Liver (tissue), 3 donors: ENCODE measurements at regions not wholly inside any gene's neighbourhood (a gene's known extent, or its start where the extent isn't known, plus 50 kb on each side); places are given as distances from the start of the nearest gene placed in this dataset.

Experiments
- ATF3 ChIP-seq: IDR thresholded peaks from 2 replicates; pipeline ENCODE4 v1.6.1; 2016; ENCODE audit warnings: antibody characterized with exemption
- CTCF ChIP-seq: fragments of 150-350 bp; IDR thresholded peaks from 2 replicates; pipeline ENCODE4 v1.5.1; 2017; ENCODE audit warnings: improper control_type of control experiment, low read depth, low read length; ENCODE audit not compliant: missing input control
- EGR1 ChIP-seq, 2 donors: IDR thresholded peaks; 2 replicates each; pipeline ENCODE4 v1.6.1; 2016 to 2018; ENCODE audit warnings: antibody characterized with exemption in 2 of 2, low read depth in 2 of 2
- GABPA ChIP-seq, 2 donors: IDR thresholded peaks in 1 of 2; conservative IDR thresholded peaks in 1 of 2; 2 replicates each; pipeline ENCODE4 v1.6.1; 2016; ENCODE audit warnings: antibody characterized with exemption in 2 of 2, mild to moderate bottlenecking in 1 of 2, moderate library complexity in 1 of 2
- HNF4A ChIP-seq, 2 donors: conservative IDR thresholded peaks; 2 replicates each; pipeline ENCODE4 v1.6.1; 2016; ENCODE audit warnings: antibody characterized with exemption in 2 of 2, mild to moderate bottlenecking in 2 of 2
- JUND ChIP-seq, 2 donors: IDR thresholded peaks; 2 replicates each; pipeline ENCODE4 v1.6.1; 2016; ENCODE audit warnings: antibody characterized with exemption in 2 of 2
- MAX ChIP-seq: IDR thresholded peaks from 2 replicates; pipeline ENCODE4 v1.6.1; 2016; ENCODE audit warnings: antibody characterized with exemption
- NR2F2 ChIP-seq: IDR thresholded peaks from 2 replicates; pipeline ENCODE4 v1.6.1; 2016; ENCODE audit warnings: antibody characterized with exemption
- RAD21 ChIP-seq, 2 donors: IDR thresholded peaks; 2 replicates each; pipeline ENCODE4 v1.6.1; 2016; ENCODE audit warnings: antibody characterized with exemption in 2 of 2, mild to moderate bottlenecking in 2 of 2
- REST ChIP-seq: IDR thresholded peaks from 2 replicates; pipeline ENCODE4 v1.6.1; 2016; ENCODE audit warnings: antibody characterized with exemption, mild to moderate bottlenecking
- SP1 ChIP-seq: IDR thresholded peaks from 2 replicates; pipeline ENCODE4 v1.6.1; 2018; ENCODE audit warnings: antibody characterized with exemption, mild to moderate bottlenecking
- TAF1 ChIP-seq: conservative IDR thresholded peaks from 2 replicates; pipeline ENCODE4 v1.6.1; 2016; ENCODE audit warnings: antibody characterized with exemption, mild to moderate bottlenecking
- YY1 ChIP-seq: IDR thresholded peaks from 2 replicates; pipeline ENCODE4 v1.6.1; 2016; ENCODE audit warnings: antibody characterized with exemption, mild to moderate bottlenecking
- ZBTB33 ChIP-seq: IDR thresholded peaks from 2 replicates; pipeline ENCODE4 v1.6.1; 2016; ENCODE audit warnings: antibody characterized with exemption
- donor health status: healthy.
- donor health status: healthy.

- no peak for TF ChIP-seq ZBTB33
- no peak for TF ChIP-seq CTCF
- no peak for TF ChIP-seq SP1
- TF ChIP-seq TAF1: no peak
- no peak for TF ChIP-seq YY1
- no peak for TF ChIP-seq ATF3
- no peak for TF ChIP-seq MAX
- no peak for TF ChIP-seq GABPA (IDR thresholded peaks at IDR 0.05 in 1 of 2, conservative IDR thresholded peaks at IDR 0.05 in 1 of 2)
- TF ChIP-seq HNF4A (conservative IDR thresholded peaks at IDR 0.05): no peak
- no peak for TF ChIP-seq REST
- no peak for TF ChIP-seq JUND (IDR thresholded peaks at IDR 0.05)
- no peak for TF ChIP-seq EGR1 (IDR thresholded peaks at IDR 0.05; ENCODE audit: low read depth in 2 of 2)
- no peak for TF ChIP-seq RAD21 (IDR thresholded peaks at IDR 0.05)
- no peak for TF ChIP-seq NR2F2
These were observed 644.6 kb upstream of the TMPRSS15 start for GRCh38 chr21:19048098-19048672.
